ENCODE measurements at regions not wholly inside any gene's neighbourhood (a gene's known extent, or its start where the extent isn't known, plus 50 kb on each side); places are given as distances from the start of the nearest gene placed in this dataset.
"Not testable (repeated sequence)": the region's sequence is repeated elsewhere in the genome, so short reads cannot be mapped to it uniquely, and the experiment has no call there.

- Histone ChIP-seq H3K79me2 (ENCODE audit: insufficient read depth, low read length) (no peaks in the 10 kb centered on the region), H3K27ac (ENCODE audit: low read depth, low read length) (no peak overlapping the region), H3K9me2 (replicated peaks; ENCODE audit: insufficient read depth, low read length) (no peaks in the 10 kb centered on the region), H3K27me3 (ENCODE audit: low read length) (no peaks in the 10 kb centered on the region), H3K36me3 (ENCODE audit: low read length) (no peaks in the 10 kb centered on the region), H3F3A (ENCODE audit: insufficient read depth) (no peaks in the 10 kb centered on the region), H4K20me1 (ENCODE audit: low read depth, low read length) (no peaks in the 10 kb centered on the region), H3K4me3 (ENCODE audit: insufficient read depth, low read length, poor library complexity, severe bottlenecking) (no peak overlapping the region), H3K4me2 (ENCODE audit: low read depth, low read length, poor library complexity, severe bottlenecking) (no peak overlapping the region), H3K9me3 (ENCODE audit: insufficient read depth, low read length) (no peaks in the 10 kb centered on the region), H2AFZ (ENCODE audit: low read depth, low read length, severe bottlenecking) (no peak overlapping the region), H3K9ac (ENCODE audit: low read length) (no peak overlapping the region)
- TF ChIP-seq, protein P1, sequence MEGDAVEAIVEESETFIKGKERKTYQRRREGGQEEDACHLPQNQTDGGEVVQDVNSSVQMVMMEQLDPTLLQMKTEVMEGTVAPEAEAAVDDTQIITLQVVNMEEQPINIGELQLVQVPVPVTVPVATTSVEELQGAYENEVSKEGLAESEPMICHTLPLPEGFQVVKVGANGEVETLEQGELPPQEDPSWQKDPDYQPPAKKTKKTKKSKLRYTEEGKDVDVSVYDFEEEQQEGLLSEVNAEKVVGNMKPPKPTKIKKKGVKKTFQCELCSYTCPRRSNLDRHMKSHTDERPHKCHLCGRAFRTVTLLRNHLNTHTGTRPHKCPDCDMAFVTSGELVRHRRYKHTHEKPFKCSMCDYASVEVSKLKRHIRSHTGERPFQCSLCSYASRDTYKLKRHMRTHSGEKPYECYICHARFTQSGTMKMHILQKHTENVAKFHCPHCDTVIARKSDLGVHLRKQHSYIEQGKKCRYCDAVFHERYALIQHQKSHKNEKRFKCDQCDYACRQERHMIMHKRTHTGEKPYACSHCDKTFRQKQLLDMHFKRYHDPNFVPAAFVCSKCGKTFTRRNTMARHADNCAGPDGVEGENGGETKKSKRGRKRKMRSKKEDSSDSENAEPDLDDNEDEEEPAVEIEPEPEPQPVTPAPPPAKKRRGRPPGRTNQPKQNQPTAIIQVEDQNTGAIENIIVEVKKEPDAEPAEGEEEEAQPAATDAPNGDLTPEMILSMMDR (IDR thresholded peaks at IDR 0.05; ENCODE audit: insufficient read depth, low read length, poor library complexity, severe bottlenecking) = no peak
- no peak for TF ChIP-seq EZH2phosphoT487 (conservative IDR thresholded peaks at IDR 0.05; ENCODE audit: low read length)
Measured at GRCh38 chr1:72371259-72372035, 89.1 kb upstream of the NEGR1 start.

DNA sequence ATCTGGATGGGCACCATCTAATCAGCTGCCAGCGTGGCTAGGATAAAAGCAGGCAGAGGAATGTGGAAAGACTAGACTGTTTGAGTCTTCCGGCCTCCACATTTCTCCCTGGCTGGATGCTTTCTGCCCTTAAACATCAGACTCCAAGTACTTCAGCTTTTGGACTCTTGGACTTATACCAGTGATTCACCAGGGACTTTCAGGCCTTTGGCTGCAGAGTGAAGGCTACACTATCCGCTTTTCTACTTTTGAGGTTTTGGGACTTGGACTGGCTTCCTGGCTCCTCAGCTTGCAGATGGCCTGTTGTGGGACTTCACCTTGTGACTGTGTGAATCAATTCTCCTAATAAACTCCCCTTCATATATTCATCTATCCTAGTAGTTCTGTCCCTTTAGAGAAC is 88.5 kb upstream of the NEGR1 start:
- not testable (repeated sequence) for H3F3A ChIP-seq (ENCODE audit: insufficient read depth); H3K9me3 ChIP-seq (ENCODE audit: insufficient read depth, low read length); H3K4me2 ChIP-seq (ENCODE audit: low read depth, low read length, poor library complexity, severe bottlenecking); H3K27me3 ChIP-seq (ENCODE audit: low read length); H3K79me2 ChIP-seq (ENCODE audit: insufficient read depth, low read length); H2AFZ ChIP-seq (ENCODE audit: low read depth, low read length, severe bottlenecking); H3K9ac ChIP-seq (ENCODE audit: low read length); H3K36me3 ChIP-seq (ENCODE audit: low read length); H3K9me2 ChIP-seq (replicated peaks; ENCODE audit: insufficient read depth, low read length); H3K4me3 ChIP-seq (ENCODE audit: insufficient read depth, low read length, poor library complexity, severe bottlenecking); H4K20me1 ChIP-seq (ENCODE audit: low read depth, low read length); H3K27ac ChIP-seq (ENCODE audit: low read depth, low read length)

DNA sequence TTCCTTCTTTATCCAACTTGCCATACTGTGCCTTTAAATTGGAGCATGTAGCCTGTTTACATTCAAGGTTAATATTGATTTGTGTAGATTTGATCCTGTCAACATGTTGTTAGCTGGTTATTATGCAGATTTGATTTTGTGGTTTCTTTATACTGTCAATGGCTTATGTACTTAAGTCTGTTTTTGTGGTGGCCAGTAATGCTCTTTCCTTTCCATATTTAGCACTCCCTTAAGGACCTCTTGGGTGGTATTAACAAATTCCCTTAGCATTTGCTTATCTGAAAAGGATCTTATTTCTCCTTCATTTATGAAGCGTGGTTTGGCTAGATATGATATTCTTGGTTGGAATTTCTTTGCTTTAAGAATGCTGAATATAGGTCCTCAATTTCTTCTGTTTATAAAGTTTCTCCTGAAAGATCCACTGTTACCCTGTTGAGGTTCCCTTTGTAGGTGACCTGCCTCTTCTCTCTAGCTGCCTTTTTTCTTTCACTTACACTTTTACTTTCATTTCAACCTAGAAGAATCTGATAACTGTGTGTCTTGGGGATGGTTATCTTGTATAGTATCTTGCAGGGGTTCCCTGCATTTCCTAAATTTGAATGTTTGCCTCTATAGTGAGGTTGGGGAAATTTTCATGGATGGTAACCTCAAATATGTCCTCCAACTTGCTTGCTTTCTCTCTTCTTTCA is 86.9 kb upstream of the NEGR1 start:
- Histone ChIP-seq H3K36me3 (ENCODE audit: low read length) (no peaks in the 10 kb centered on the region), H4K20me1 (ENCODE audit: low read depth, low read length) (no peaks in the 10 kb centered on the region), H3K4me2 (ENCODE audit: low read depth, low read length, poor library complexity, severe bottlenecking) (no peak overlapping the region), H3K27me3 (ENCODE audit: low read length) (no peaks in the 10 kb centered on the region), H3K9me3 (ENCODE audit: insufficient read depth, low read length) (no peaks in the 10 kb centered on the region), H3K27ac (ENCODE audit: low read depth, low read length) (no peak overlapping the region), H3K9me2 (replicated peaks; ENCODE audit: insufficient read depth, low read length) (no peaks in the 10 kb centered on the region), H2AFZ (ENCODE audit: low read depth, low read length, severe bottlenecking) (no peak overlapping the region), H3F3A (ENCODE audit: insufficient read depth) (no peaks in the 10 kb centered on the region), H3K4me3 (ENCODE audit: insufficient read depth, low read length, poor library complexity, severe bottlenecking) (no peak overlapping the region), H3K9ac (ENCODE audit: low read length) (no peak overlapping the region), H3K79me2 (ENCODE audit: insufficient read depth, low read length) (no peaks in the 10 kb centered on the region)
- TF ChIP-seq EZH2phosphoT487 (conservative IDR thresholded peaks at IDR 0.05; ENCODE audit: low read length) = no peak
- TF ChIP-seq, protein P1 (IDR thresholded peaks at IDR 0.05; ENCODE audit: insufficient read depth, low read length, poor library complexity, severe bottlenecking) = no peak

- no peak overlapping the region for H3K4me2 ChIP-seq (ENCODE audit: low read depth, low read length, poor library complexity, severe bottlenecking)
Measured at GRCh38 chr1:72366466-72366865, 84.1 kb upstream of the NEGR1 start.

More at GRCh38 chr1:72366466-72366865, 84.1 kb upstream of the NEGR1 start:
- H3K9me2 ChIP-seq (replicated peaks; ENCODE audit: insufficient read depth, low read length) = no peaks in the 10 kb centered on the region
- H3K79me2 ChIP-seq (ENCODE audit: insufficient read depth, low read length) = no peaks in the 10 kb centered on the region
- H2AFZ ChIP-seq (ENCODE audit: low read depth, low read length, severe bottlenecking) = no peak overlapping the region
- no peaks in the 10 kb centered on the region for H3F3A ChIP-seq (ENCODE audit: insufficient read depth)
- H3K27me3 ChIP-seq (ENCODE audit: low read length) = no peaks in the 10 kb centered on the region
- no peak overlapping the region for H3K4me3 ChIP-seq (ENCODE audit: insufficient read depth, low read length, poor library complexity, severe bottlenecking)
- TF ChIP-seq, protein P1 (IDR thresholded peaks at IDR 0.05; ENCODE audit: insufficient read depth, low read length, poor library complexity, severe bottlenecking) = no peak
- no peak for TF ChIP-seq EZH2phosphoT487 (conservative IDR thresholded peaks at IDR 0.05; ENCODE audit: low read length)
- no peak overlapping the region for H3K27ac ChIP-seq (ENCODE audit: low read depth, low read length)
- H3K36me3 ChIP-seq (ENCODE audit: low read length) = no peaks in the 10 kb centered on the region
- H3K9me3 ChIP-seq (ENCODE audit: insufficient read depth, low read length) = no peaks in the 10 kb centered on the region
- H4K20me1 ChIP-seq (ENCODE audit: low read depth, low read length) = no peaks in the 10 kb centered on the region
- no peak overlapping the region for H3K9ac ChIP-seq (ENCODE audit: low read length)
